ENCODE measurements at regions not wholly inside any gene's neighbourhood (a gene's known extent, or its start where the extent isn't known, plus 50 kb on each side); places are given as distances from the start of the nearest gene placed in this dataset.

DNA sequence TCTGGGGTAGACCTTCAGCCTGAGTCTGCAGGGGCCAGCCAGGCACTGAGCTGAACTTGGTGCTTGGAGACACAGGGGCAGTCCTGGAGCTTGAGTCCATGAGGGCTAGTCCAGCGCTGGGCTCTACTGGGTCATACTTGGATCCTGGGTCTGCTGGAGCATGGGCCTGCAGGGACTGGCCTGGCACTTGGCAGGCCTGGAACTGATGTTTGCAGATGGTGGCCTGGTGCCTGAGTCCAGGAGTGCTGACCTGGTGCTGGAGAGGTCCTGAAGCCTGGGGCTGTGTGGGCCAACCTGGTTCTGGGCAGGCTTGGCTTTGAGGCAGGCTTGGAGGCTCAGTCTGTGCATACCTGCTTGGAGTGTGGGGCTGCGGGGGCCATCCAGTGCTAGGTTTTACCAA is 143.4 kb upstream of the DSCAM start:
- TF ChIP-seq POLR2A (IDR thresholded peaks at IDR 0.05; ENCODE audit: low read depth) (no peak), CTCF (IDR thresholded peaks at IDR 0.05) (no peak), EP300 (IDR thresholded peaks at IDR 0.05) (no peak)
